IPS-15b (cell line): ENCODE measurements at regions not wholly inside any gene's neighbourhood (a gene's known extent, or its start where the extent isn't known, plus 50 kb on each side); places are given as distances from the start of the nearest gene placed in this dataset.
"Not testable (repeated sequence)": the region's sequence is repeated elsewhere in the genome, so short reads cannot be mapped to it uniquely, and the experiment has no call there.

Experiments
- H3K27me3 ChIP-seq: one replicate; pipeline ENCODE4 v1.6.1; 2013; ENCODE audit warnings: low read length; ENCODE audit not compliant: control insufficient read depth, insufficient read depth
- H3K36me3 ChIP-seq: one replicate; pipeline ENCODE4 v1.6.1; 2013; ENCODE audit warnings: low read length; ENCODE audit not compliant: control insufficient read depth, insufficient read depth
- H3K4me1 ChIP-seq: one replicate; pipeline ENCODE4 v1.6.1; 2013; ENCODE audit warnings: mild to moderate bottlenecking, low read length; ENCODE audit not compliant: control insufficient read depth, insufficient read depth
- H3K4me3 ChIP-seq: one replicate; pipeline ENCODE4 v1.5.1; 2013; ENCODE audit warnings: low read depth, low read length
- H3K9ac ChIP-seq: one replicate; pipeline ENCODE4 v1.6.1; 2013; ENCODE audit warnings: low read depth, mild to moderate bottlenecking, low read length
- H3K9me3 ChIP-seq: one replicate; pipeline ENCODE4 v1.6.1; 2013; ENCODE audit warnings: mild to moderate bottlenecking, low read length; ENCODE audit not compliant: control insufficient read depth, insufficient read depth

- H3K9ac ChIP-seq: no peak overlapping the region
- H3K27me3 ChIP-seq: no peaks in the 10 kb centered on the region
- H3K36me3 ChIP-seq: no peaks in the 10 kb centered on the region
- H3K4me3 ChIP-seq: no peak overlapping the region
- no peaks in the 10 kb centered on the region for H3K9me3 ChIP-seq
- H3K4me1 ChIP-seq: no peaks in the 10 kb centered on the region
Observed at GRCh38 chr14:43449291-43449690, 1057.8 kb downstream of the FSCB start.

DNA sequence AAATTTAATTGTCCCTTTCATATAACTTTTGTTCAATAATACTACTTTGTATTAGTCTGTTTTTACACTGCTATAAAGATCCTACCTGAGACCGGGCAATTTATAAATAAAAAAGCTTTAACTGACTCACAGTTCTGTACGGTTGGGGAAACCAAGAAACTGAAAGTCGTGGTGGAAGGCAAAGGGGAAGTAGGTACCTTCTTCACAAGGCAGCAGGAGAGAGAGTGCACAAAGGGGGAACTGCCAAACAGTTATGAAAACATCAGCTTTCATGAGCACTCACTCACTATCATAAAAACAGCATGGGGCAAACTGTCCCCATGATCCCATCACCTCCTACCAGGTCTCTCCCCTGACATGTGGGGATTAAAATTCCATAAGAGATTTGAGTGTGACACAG, 1069.0 kb downstream of the FSCB start:
- Histone ChIP-seq H3K27me3 (no peaks in the 10 kb centered on the region), H3K36me3 (no peaks in the 10 kb centered on the region), H3K4me3 (no peak overlapping the region), H3K9ac (no peak overlapping the region), H3K9me3 (no peaks in the 10 kb centered on the region), H3K4me1 (no peaks in the 10 kb centered on the region)

GRCh38 chr14:43418324-43418723, 1088.8 kb downstream of the FSCB start:
- Histone ChIP-seq H3K27me3 (no peaks in the 10 kb centered on the region), H3K36me3 (no peaks in the 10 kb centered on the region), H3K9ac (no peak overlapping the region)

DNA sequence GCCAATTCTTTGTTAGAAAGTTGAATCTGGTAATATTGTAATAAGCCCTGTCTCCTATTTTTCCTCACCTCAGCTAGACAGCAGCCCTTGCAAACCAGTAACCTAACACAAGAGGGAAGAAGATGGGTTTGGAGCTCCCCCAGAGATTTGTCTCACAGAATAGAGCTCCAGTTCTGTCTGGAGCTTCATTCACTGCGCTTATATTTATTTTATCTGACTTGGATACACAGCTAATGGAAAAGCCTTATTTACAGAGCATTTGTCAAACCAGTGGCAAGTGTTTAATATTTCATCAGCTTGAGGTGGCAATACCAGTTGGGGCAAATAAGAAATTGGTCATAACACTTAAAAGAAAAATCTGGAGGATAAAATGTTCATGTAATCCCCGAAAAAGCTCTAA, 1094.0 kb downstream of the FSCB start:
- Histone ChIP-seq H3K4me3 (no peak overlapping the region), H3K4me1 (no peaks in the 10 kb centered on the region), H3K9ac (no peak overlapping the region), H3K9me3 (no peaks in the 10 kb centered on the region), H3K27me3 (no peaks in the 10 kb centered on the region), H3K36me3 (no peaks in the 10 kb centered on the region)

More at GRCh38 chr14:43418324-43418723, 1088.8 kb downstream of the FSCB start:
- Histone ChIP-seq H3K4me1 (no peaks in the 10 kb centered on the region), H3K9me3 (no peaks in the 10 kb centered on the region), H3K4me3 (no peak overlapping the region)

GRCh38 chr14:43411841-43412240, 1095.2 kb downstream of the FSCB start:
- Histone ChIP-seq H3K27me3 (no peaks in the 10 kb centered on the region), H3K4me1 (no peaks in the 10 kb centered on the region), H3K4me3 (no peak overlapping the region), H3K9ac (no peak overlapping the region), H3K36me3 (no peaks in the 10 kb centered on the region), H3K9me3 (no peaks in the 10 kb centered on the region)

DNA sequence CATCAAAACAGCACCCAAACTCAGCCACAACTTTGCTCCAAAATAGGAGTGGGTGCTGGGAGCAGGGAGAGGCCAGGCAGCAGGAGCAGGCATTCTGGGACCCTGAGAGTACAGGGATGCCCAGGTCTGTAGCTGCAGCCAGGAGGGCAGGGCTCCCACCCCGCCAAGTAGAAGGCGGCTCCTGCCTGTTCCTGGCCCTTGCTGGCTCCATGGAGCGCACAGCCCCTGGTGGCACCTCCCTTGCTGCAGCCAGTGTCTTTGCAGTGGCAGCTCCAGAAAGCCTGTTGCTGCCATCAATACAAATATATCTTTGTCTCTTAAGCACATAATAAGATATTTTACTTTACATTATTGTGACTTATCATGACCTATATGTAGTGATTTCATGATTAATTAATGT, 1096.5 kb downstream of the FSCB start:
- Histone ChIP-seq H3K27me3 (no peaks in the 10 kb centered on the region), H3K9ac (no peak overlapping the region), H3K36me3 (no peaks in the 10 kb centered on the region), H3K9me3 (no peaks in the 10 kb centered on the region), H3K4me1 (no peaks in the 10 kb centered on the region), H3K4me3 (no peak overlapping the region)

DNA sequence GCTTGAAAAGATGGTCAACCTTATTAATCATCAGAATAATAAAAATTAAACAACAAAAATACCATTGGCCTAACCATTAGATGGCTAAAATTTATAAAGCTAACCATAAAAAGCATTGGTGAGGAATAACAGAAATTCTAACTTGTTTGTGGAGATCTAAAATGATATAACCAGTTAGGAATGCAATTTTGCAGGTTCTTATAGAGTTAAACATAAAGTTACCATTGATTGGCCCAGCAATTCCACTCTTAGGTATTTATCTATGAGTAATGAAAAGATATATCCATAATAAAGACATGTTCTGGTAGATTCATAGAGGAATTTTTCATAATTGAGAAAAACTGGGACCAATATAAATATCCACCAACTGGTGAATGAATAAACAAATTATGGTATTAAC, 1098.6 kb downstream of the FSCB start:
- Histone ChIP-seq H3K27me3 (no peaks in the 10 kb centered on the region), H3K4me3 (no peak overlapping the region), H3K9me3 (no peaks in the 10 kb centered on the region), H3K9ac (no peak overlapping the region), H3K36me3 (no peaks in the 10 kb centered on the region), H3K4me1 (no peaks in the 10 kb centered on the region)

GRCh38 chr14:43407706-43408105, 1099.4 kb downstream of the FSCB start:
- no peaks in the 10 kb centered on the region for H3K9me3 ChIP-seq
- no peaks in the 10 kb centered on the region for H3K36me3 ChIP-seq
- no peak overlapping the region for H3K9ac ChIP-seq
- no peaks in the 10 kb centered on the region for H3K27me3 ChIP-seq
- H3K4me3 ChIP-seq: no peak overlapping the region
- no peaks in the 10 kb centered on the region for H3K4me1 ChIP-seq

DNA sequence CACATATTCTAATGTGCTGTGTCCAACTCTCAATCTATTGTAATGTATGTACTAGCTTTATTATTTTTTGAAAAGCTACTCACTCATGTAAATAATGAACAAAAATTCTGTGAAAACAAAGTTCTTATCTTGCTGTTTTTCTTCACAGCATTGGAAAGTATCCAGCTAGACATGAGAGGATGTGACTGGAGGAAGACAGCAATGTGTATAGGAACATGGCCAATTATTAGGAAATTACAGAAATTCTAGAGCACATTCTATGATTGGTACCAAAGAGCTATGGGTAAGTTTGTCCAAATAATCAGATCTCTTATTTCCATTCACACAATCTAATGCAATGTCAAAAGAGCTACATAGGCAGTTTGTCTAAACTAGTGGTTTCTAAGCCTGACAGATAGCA, 1100.2 kb downstream of the FSCB start:
- Histone ChIP-seq H3K27me3 (no peaks in the 10 kb centered on the region), H3K9me3 (no peaks in the 10 kb centered on the region), H3K4me3 (no peak overlapping the region), H3K4me1 (no peaks in the 10 kb centered on the region), H3K36me3 (no peaks in the 10 kb centered on the region), H3K9ac (no peak overlapping the region)

DNA sequence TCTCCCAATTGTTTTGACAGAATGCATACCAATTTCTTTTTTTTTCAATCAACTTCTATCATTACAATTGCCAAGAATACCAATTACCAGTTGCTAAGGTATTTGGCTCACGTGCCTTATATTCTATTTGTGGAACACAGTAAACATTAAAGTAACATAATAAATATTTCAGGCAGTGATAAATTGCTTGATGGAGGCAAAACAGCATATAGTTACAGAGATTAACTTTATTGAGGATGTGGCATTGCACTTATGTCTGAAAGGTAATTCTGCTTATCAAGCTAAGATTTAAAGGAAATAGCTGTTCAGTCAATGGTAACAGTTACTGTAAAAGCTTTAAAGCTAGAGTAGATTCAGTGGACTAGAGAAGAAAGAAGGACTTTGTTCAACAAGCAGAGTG, 1107.8 kb downstream of the FSCB start:
- no peaks in the 10 kb centered on the region for H3K9me3 ChIP-seq
- no peaks in the 10 kb centered on the region for H3K4me1 ChIP-seq
- H3K27me3 ChIP-seq: no peaks in the 10 kb centered on the region
- no peak overlapping the region for H3K4me3 ChIP-seq
- no peak overlapping the region for H3K9ac ChIP-seq
- no peaks in the 10 kb centered on the region for H3K36me3 ChIP-seq

DNA sequence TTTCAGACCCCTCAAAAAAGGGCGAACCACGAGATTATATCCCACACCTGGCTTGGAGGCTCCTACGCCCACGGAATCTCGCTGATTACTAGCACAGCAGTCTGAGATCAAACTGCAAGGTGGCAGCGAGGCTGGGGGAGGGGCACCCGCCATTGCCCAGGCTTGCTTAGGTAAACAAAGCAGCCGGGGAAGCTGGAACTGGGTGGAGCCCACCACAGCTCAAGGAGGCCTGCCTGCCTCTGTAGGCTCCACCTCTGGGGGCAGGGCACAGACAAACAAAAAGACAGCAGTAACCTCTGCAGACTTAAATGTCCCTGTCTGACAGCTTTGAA, 1136.6 kb downstream of the FSCB start:
- H3K27me3 ChIP-seq, H3K9me3 ChIP-seq, H3K9ac ChIP-seq, H3K4me1 ChIP-seq, H3K36me3 ChIP-seq: not testable (repeated sequence)
- peak overlapping the region; percentile 13 for H3K4me3 ChIP-seq

DNA sequence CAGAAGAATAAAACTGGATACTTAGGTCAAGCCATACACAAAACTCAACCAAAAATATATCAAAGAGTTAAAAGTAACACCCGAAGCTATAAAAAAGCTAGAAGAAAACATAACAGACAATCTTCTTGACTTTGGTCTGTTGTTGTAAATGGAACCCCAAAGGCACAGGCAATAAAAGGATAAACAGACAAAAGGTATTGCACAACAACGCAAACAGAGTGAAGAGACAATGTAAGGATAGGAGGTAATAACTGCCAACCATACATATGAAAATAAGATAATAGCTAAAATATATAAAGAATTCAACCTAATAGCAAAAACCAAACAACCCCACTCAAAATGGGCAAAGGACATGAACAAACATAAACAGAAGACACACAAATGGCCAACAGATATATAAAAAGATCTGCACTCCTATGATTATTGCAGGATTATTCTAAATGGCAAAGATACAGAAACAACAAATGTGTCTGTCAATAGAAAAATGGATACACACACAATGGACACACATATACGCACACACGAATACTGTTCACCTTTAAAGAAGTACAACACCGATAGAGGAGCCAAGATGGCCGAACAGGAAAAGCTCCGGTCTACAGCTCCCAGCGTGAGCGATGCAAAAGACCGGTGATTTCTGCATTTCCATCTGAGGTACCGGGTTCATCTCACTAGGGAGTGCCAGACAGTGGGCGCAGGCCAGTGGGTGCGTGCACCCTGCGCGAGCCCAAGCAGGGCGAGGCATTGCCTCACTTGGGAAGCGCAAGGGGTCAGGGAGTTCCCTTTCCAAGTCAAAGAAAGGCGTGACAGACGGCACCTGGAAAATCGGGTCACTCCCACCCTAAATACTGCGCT, 1137.1 kb downstream of the FSCB start:
- Histone ChIP-seq H3K27me3 (no peaks in the 10 kb centered on the region), H3K36me3 (no peaks in the 10 kb centered on the region), H3K9me3 (no peaks in the 10 kb centered on the region), H3K4me1 (no peaks in the 10 kb centered on the region), H3K4me3 (peak overlapping the region; percentile 13), H3K9ac (no peak overlapping the region)
